Left lung (tissue), 4 donors: ENCODE measurements at regions not wholly inside any gene's neighbourhood (a gene's known extent, or its start where the extent isn't known, plus 50 kb on each side); places are given as distances from the start of the nearest gene placed in this dataset.

Source experiments
- ATAC-seq: fragments of 200-7000 bp; cut with Tn5 transposase; one replicate; pipeline ENCODE4 v1.9.1; 2020; ENCODE audit warnings: moderate library complexity
- DNase-seq, 4 donors: peaks; one replicate each; pipeline ENCODE4 v3.0.0-alpha.2; 2013 to 2020
- H3K27ac ChIP-seq, 2 donors: fragments of 200-600 bp; sonication (generic) in 1 of 2; one replicate each; pipeline versions ENCODE4 v1.5.0 to v1.8.0; 2020 to 2021
- H3K27me3 ChIP-seq, 2 donors: fragments of 200-600 bp; sonication (generic) in 1 of 2; one replicate each; pipeline versions ENCODE4 v1.5.0 to v1.8.0; 2020 to 2021
- H3K36me3 ChIP-seq, 2 donors: fragments of 200-600 bp; sonication (generic) in 1 of 2; one replicate each; pipeline versions ENCODE4 v1.5.0 to v1.8.0; 2020 to 2021
- H3K4me1 ChIP-seq, 2 donors: fragments of 200-600 bp; one replicate each; pipeline ENCODE4 v1.8.0; 2021
- H3K4me3 ChIP-seq, 2 donors: fragments of 200-600 bp; sonication (generic) in 1 of 2; one replicate each; pipeline versions ENCODE4 v1.5.0 to v1.8.0; 2020 to 2021; ENCODE audit warnings: mild to moderate bottlenecking in 1 of 2
- H3K9me3 ChIP-seq, 2 donors: fragments of 200-600 bp; sonication (generic) in 1 of 2; one replicate each; pipeline versions ENCODE4 v1.5.0 to v1.8.0; 2020 to 2021
- intact Hi-C, 2 donors: fragments of 100-400 bp; cut with DNase I; formaldehyde crosslinking; loops; one replicate each; pipeline versions ENCODE4 v1.11.2 to v1.14.2; 2022
- TF ChIP-seq, protein P1 (sequence below), 2 donors: fragments of 200-600 bp; sonication (generic) in 1 of 2; IDR thresholded peaks; one replicate each; pipeline versions ENCODE4 v1.5.0 to v1.8.0; 2021; ENCODE audit warnings: antibody characterized with exemption in 2 of 2
- donor health status: DM: no; HTN: yes; CAD: no.
- donor health status: DM: no; HTN: no; CAD: no.

DNA sequence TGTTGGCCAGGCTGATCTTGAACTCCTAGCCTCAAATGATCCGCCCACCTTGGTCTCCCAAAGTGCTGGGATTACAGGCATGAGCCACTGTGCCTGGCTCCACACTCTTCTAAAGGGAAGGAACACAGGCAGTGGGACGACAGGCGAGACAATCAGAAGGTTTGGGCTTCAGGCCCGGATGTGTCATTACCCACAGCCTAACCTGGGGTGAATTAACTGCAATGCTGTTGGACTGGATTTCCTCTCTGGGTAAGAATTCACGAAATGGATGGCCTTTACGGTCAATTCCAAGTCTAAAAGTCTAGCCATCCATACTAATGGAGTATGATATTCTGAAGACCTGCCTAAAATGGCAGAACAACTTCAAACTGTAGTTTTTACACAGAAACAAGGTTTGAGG is 83.7 kb upstream of the CCDC28A start:
- DNase-seq (no peak), ATAC-seq (no peak)
- TF ChIP-seq, protein P1, sequence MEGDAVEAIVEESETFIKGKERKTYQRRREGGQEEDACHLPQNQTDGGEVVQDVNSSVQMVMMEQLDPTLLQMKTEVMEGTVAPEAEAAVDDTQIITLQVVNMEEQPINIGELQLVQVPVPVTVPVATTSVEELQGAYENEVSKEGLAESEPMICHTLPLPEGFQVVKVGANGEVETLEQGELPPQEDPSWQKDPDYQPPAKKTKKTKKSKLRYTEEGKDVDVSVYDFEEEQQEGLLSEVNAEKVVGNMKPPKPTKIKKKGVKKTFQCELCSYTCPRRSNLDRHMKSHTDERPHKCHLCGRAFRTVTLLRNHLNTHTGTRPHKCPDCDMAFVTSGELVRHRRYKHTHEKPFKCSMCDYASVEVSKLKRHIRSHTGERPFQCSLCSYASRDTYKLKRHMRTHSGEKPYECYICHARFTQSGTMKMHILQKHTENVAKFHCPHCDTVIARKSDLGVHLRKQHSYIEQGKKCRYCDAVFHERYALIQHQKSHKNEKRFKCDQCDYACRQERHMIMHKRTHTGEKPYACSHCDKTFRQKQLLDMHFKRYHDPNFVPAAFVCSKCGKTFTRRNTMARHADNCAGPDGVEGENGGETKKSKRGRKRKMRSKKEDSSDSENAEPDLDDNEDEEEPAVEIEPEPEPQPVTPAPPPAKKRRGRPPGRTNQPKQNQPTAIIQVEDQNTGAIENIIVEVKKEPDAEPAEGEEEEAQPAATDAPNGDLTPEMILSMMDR (IDR thresholded peaks at IDR 0.05): no peak
- no peaks in the 10 kb centered on the region for H3K9me3 ChIP-seq
- H3K27me3 ChIP-seq: peaks cover 0 to 17% of the 10 kb centered on the region in 2 donors
- H3K36me3 ChIP-seq: no peaks in the 10 kb centered on the region
- no peak overlapping the region for H3K4me3 ChIP-seq
- peaks cover 0 to 18% of the 10 kb centered on the region in 2 donors for H3K4me1 ChIP-seq
- intact Hi-C loops: no loop called here
- H3K27ac ChIP-seq: no peak overlapping the region

- intact Hi-C loops: no loop called here
- H3K4me1 ChIP-seq: peaks cover 0 to 18% of the 10 kb centered on the region in 2 donors
- no peak for DNase-seq
- no peaks in the 10 kb centered on the region for H3K36me3 ChIP-seq
- ATAC-seq: no peak
- peak overlapping the region; percentile 66 to 71 for H3K4me3 ChIP-seq
- peaks cover 0 to 17% of the 10 kb centered on the region in 2 donors for H3K27me3 ChIP-seq
- no peak overlapping the region for H3K27ac ChIP-seq
- TF ChIP-seq, protein P1 (IDR thresholded peaks at IDR 0.05): no peak
- no peaks in the 10 kb centered on the region for H3K9me3 ChIP-seq
Observed at GRCh38 chr6:138690975-138691594, 82.5 kb upstream of the CCDC28A start.

- Histone ChIP-seq H3K27me3 (peaks cover 0 to 17% of the 10 kb centered on the region in 2 donors), H3K9me3 (no peaks in the 10 kb centered on the region), H3K27ac (peak overlapping the region; percentile 77 to 83), H3K4me1 (peaks cover 0 to 18% of the 10 kb centered on the region in 2 donors), H3K36me3 (no peaks in the 10 kb centered on the region), H3K4me3 (peak overlapping the region; percentile 66 to 71)
- intact Hi-C loops: no loop called here
- ATAC-seq (peak; percentile 29), DNase-seq (no peak)
- TF ChIP-seq, protein P1 (IDR thresholded peaks at IDR 0.05): no peak
Observed at GRCh38 chr6:138691595-138692057, 81.9 kb upstream of the CCDC28A start.

- peaks cover 0 to 18% of the 10 kb centered on the region in 2 donors for H3K4me1 ChIP-seq
- intact Hi-C loops: no loop called here
- peak overlapping the region; percentile 66 to 71 for H3K4me3 ChIP-seq
- H3K9me3 ChIP-seq: no peaks in the 10 kb centered on the region
- peak overlapping the region; percentile 77 to 83 for H3K27ac ChIP-seq
- ATAC-seq: peak; percentile 87
- peak; percentile 68 to 93 (median 83) for DNase-seq
- H3K27me3 ChIP-seq: peaks cover 0 to 17% of the 10 kb centered on the region in 2 donors
- H3K36me3 ChIP-seq: no peaks in the 10 kb centered on the region
- TF ChIP-seq, protein P1 (IDR thresholded peaks at IDR 0.05): peak; percentile 85 to 89
Observed at GRCh38 chr6:138692058-138692977, 81.3 kb upstream of the CCDC28A start.
